Peyer's patch (tissue), 4 donors: ENCODE measurements at regions not wholly inside any gene's neighbourhood (a gene's known extent, or its start where the extent isn't known, plus 50 kb on each side); places are given as distances from the start of the nearest gene placed in this dataset.

Experiments used
- CTCF ChIP-seq, 6 experiments: fragments of 450-650 bp in 4 of 6; fragments of 200-600 bp in 2 of 6; sonication (generic) in 1 of 6; IDR thresholded peaks; one replicate each; pipeline ENCODE4 v1.5.1; 2017 to 2019; ENCODE audit warnings: antibody characterized with exemption in 6 of 6, mild to moderate bottlenecking in 3 of 6, moderate library complexity in 1 of 6
- POLR2A ChIP-seq, 2 donors: fragments of 450-650 bp; IDR thresholded peaks; one replicate each; pipeline ENCODE4 v1.5.1; 2017; ENCODE audit warnings: antibody characterized with exemption in 2 of 2, mild to moderate bottlenecking in 2 of 2, moderate library complexity in 2 of 2

DNA sequence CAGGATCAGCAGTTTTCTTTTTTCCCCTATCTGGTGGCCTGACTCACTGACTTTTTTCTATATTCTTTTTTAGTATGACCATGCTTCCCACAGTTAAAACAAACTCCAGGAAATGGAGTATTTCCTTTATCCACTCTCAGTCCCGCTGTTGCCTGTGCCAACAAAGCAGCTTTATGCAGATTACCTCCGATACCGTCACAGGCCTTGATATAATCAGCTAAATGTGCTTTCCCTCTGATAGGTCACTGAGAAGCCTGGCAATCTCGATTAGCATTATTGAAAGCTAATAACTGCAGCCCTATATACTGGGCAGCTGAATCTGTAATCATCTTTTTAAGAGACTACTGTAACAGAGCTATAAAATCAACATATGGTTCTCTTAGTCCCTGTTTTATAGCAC lies 243.6 kb downstream of the KIF21A start:
- TF ChIP-seq POLR2A (IDR thresholded peaks at IDR 0.05) (no peak), CTCF (IDR thresholded peaks at IDR 0.05) (no peak)
